Muscle of back (tissue), 3 donors: ENCODE measurements at regions not wholly inside any gene's neighbourhood (a gene's known extent, or its start where the extent isn't known, plus 50 kb on each side); places are given as distances from the start of the nearest gene placed in this dataset.
"Not testable (repeated sequence)": the region's sequence is repeated elsewhere in the genome, so short reads cannot be mapped to it uniquely, and the experiment has no call there.

Experiments
- DNase-seq, 3 donors: peaks; one replicate each; pipeline versions ENCODE4 v3.0.0 to v3.0.0-alpha.2; 2013

- DNase-seq = not testable (repeated sequence)
These were observed 2730.6 kb downstream of the RPIA start for GRCh38 chr2:91422102-91422501.

- DNase-seq = not testable (repeated sequence)
These were observed 2735.7 kb downstream of the RPIA start for GRCh38 chr2:91427148-91427547.

DNA sequence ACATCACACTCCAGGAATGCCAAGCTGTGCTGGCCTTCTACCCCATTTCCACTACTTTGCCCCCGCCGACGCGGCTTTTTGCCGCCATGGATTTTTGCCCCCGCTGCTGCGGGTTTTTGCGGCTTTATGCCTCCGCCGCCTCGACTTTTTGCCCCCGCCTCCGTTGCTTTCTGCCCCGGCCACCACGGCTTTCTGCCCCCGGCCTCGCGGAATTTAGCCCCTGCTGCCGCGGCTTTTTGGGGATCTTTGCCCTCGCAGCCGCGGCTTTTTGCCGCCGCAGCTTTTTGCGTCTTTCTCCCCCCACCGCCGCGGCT, 2750.4 kb downstream of the RPIA start:
- not testable (repeated sequence) for DNase-seq

DNA sequence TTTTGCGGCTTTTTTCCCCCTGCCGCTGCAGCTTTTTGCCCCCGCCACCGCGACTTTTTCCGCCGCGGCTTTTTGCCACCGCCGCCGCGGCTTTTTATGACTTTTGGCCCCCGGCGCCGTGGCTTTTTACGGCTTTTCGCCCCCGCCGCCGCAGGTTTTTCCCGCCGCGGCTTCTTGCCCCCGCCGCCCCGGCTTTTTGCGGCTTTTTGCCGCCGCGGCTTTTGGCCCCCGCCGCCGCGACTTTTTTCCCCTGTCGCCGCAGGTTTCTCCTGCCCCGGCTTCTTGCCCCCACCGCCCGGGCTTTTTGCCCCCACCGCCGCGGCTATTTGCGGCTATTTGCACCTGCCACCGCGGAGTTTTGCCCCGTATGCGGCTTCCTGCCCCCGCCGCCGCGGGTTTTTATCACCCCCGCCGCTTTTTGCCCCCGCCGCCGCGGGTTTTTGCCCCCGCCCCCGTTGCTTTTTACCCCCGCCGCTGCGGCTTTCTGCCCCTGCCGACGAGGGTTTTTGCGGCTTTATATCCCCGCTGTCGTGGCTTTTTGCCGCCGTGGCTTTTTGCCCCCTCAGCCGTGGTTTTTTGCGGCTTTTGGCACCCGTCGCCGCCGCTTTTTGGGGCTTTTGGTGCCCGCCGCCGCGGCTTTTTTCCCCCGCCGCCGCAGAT, 2750.9 kb downstream of the RPIA start:
- peak in 2 of 3 donors; percentile 0 to 7 for DNase-seq

- DNase-seq = peak in 1 of 3 donors; percentile 1
These were observed 2751.6 kb downstream of the RPIA start for GRCh38 chr2:91442906-91443729.

- DNase-seq = not testable (repeated sequence)
These were observed 2752.2 kb downstream of the RPIA start for GRCh38 chr2:91443730-91444115.

DNA sequence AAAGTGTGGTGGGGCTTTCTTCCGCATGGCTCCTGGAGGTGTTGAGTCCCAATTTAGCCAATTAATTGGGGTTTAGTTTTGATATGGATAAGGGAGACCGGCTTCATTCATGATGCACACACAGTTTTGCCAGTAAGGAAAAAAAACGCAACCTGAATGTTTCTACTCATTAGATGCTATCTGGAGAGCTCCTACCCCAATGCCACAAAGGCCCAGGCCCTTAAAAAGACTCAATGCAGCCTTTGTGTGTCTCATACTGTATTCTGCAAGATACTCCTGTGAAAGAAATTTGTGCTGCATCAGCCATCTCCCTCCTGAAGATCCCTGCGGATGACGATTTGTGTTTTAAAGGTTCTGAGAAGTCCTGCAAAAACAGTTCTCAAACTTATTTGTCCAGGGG, 2754.2 kb downstream of the RPIA start:
- not testable (repeated sequence) for DNase-seq

DNA sequence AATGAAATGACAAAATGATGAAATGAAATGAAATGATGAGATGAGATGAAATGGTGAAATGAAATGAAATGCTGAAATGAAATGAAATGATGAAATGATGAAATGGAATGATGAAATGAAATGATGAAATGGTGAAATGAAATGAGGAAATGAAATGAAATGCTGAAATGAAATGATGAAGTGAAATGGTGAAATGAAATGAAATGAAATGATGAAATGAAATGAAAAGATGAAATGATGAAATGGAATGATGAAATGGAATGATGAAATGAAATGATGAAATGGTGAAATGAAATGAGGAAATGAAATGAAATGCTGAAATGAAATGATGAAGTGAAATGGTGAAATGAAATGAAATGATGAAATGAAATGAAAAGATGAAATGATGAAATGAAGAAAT, 2755.0 kb downstream of the RPIA start:
- not testable (repeated sequence) for DNase-seq

DNA sequence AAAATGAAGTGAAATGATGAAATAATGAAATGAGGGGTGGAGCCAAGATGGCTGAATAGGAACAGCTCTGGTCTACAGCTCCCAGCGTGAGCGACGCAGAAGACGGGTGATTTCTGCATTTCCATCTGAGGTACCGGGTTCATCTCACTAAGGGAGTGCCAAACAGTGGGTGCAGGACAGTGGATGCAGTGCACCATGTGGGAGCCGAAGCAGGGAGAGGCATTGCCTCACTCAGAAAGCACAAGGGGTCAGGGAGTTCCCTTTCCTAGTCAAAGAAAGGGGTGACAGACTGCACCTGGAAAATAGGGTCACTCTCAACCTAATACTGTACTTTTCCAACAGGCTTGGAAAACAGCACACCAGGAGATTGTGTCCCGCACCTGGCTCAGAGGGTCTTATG, 2755.4 kb downstream of the RPIA start:
- DNase-seq = not testable (repeated sequence)

DNA sequence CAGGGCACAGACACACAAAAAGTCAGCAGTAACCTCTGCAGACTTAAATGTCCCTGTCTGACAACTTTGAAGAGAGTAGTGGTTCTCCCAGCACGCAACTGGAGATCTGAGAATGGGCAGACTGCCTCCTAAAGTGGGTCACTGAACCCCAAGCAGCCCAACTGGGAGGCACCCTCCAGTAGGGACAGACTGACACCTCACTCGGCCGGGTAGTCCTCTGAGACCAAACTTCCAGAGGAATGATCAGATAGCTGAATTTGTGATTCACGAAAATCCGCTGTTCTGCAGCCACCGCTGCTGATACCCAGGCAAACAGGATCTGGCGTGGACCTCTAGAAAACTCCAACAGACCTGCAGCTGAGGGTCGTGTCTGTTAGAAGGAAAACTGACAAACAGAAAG, 2756.0 kb downstream of the RPIA start:
- DNase-seq = not testable (repeated sequence)

DNA sequence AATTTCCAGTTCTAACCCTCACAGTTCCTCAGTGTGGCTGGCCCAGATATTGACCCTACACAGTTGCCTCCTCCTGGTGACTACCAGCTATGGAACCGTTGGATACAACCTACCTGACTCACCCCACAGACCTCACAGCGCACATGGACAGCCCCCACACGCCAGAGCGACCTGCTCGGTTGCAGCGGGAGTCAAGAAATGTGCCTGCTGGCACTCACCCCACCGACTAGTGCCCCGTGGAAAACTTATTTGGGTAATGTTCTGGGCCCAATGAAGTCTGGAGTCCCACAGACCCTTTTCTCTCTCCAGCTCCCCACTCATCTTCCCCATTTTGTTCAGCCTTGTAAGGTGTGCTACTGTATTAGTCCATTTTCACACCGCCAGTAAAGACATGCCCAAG, 2770.8 kb downstream of the RPIA start:
- DNase-seq = not testable (repeated sequence)

- not testable (repeated sequence) for DNase-seq
These were observed 2771.5 kb downstream of the RPIA start for GRCh38 chr2:91463007-91463406.

- not testable (repeated sequence) for DNase-seq
These were observed 2775.4 kb downstream of the RPIA start for GRCh38 chr2:91466780-91467363.

GRCh38 chr2:91476244-91476935, 2784.9 kb downstream of the RPIA start:
- DNase-seq = peak in 1 of 3 donors; percentile 24

DNA sequence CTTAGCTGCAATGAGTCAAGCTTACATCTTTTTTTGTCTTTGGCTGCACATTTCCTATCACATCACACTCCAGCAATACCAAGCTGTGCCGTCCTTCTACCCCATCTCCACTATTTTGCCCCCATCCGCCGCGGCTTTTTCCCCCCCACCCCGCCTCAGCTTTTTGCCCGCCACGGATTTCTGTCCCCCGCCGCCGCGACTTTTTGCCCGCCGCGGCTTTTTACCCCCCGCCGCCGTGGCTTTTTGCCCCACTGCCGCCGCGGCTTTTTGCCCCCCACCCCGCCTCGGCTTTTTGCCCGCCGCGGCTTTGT, 2785.4 kb downstream of the RPIA start:
- DNase-seq = peak in 1 of 3 donors; percentile 3

DNA sequence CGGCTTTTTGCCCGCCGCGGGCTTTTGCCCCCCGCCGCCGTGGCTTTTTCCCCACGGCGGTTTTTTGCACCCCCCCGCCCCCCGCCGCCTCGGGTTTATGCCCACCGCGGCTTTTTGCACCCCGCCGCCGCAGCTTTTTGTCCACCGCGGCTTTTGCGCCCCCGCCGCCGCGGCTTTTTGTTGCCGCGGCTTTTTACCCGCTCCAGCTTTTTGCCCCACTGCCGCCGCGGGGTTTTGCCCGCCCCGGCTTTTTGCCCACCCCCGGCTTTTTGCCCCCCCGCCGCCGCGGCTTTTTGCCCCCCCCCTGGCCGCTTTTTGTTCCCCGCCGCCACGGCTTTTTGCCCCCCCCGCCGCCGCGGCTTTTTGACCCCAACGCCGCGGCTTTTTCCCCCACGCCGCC, 2785.8 kb downstream of the RPIA start:
- DNase-seq = not testable (repeated sequence)

DNA sequence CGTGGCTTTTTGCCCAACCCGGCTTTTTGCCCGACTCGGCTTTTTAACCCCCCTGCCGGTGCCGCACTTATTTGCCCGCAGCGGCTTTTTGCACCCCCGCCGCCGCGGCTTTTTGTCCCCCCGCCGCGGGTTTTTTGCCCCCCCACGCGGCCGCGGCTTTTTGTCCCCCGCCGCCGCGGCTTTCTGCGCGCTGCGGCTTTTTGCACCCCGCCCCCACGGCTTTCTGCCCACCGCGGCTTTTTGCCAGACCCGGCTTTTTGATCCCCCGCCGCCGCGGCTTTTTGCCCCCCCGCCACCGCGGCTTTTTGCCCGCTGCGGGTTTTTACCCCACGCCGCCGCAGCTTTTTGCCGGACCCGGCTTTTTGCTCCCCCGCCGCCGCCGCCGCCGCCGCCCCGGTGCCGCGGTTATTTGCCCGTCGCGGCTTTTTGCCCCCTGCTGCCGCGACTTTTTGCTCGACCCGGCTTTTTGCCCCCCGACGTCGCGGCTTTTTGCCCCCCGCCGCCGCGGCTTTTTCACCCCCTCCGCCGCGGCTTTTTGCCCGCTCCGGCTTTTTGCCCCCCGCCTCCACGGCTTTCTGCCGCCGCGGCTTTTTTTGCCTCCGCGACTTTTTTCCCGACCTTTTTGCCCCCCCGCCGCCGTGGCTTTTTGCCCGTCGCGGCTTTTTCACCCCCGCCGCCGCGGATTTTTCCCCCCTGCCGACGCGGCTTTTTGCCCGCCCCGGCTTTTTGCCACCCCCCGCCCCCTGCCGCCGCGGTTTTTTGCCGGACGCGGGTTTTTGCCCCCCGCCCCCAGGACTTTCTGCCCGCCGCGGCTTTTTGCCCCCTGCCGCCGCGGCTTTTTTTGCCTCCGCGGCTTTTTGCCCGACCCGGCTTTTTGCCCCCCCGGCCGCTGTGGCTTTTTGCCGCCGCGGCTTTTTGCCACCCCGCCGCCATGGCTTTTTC, 2786.5 kb downstream of the RPIA start:
- DNase-seq = peak in 1 of 3 donors; percentile 60

DNA sequence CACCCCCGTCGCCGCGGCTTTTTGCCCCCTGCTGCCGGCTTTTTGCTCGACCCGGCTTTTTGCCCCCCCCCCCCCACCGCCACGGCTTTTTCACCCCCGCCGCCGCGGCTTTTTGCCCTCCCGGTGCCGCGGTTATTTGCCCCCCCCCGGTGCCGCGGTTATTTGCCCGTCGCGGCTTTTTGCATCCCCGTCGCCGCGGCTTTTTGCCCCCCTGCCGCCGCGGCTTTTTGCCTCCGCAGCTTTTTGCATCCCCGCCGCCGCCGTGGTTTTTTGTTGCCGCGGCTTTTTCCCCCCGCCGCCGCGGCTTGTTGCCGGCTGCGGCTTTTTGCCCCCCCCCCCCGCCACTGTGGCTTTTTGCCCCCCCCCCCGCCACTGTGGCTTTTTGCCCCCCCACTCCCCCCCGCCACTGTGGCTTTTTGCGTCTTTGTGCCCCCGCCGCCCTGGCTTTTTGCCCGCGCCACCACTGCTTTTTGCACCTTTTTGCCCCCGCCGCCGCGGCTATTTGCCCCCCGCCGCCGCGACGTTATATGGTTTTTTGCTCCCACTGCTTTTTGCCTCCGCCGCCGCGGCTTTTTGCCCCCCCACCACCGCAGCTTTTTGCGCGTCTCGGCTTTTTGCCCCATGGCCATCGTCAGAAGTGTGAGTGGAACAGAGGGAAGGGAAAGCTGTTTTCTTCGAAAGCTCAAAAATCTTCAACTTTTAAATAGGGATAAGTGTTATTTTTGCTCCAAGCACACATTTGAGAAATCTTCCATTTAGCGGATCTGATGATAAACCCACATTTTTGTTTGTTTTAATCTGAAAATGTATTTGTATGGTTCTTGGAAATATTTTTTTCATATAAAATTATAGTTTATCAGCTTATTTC, 2787.6 kb downstream of the RPIA start:
- DNase-seq = peak in 1 of 3 donors; percentile 22

DNA sequence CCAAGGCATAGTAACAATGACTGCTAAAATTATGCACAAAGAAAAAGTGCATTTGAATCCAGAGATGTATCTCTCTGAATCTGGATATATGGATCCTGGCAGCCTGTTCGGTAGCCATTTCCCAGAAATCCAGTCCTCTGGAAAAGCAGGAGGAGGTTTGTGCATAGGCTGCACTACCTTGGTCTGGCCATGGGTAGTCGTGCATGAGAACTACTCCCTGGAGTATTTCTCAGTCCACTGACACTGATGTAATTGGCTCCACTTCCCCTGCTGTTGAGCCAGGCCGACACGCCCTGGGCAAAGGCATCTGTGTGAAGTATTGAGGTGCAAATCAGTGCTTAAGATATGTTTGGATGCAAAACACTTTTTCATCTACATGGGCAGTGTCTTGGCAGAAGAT, 2793.8 kb downstream of the RPIA start:
- not testable (repeated sequence) for DNase-seq
